ENCODE measurements at regions not wholly inside any gene's neighbourhood (a gene's known extent, or its start where the extent isn't known, plus 50 kb on each side); places are given as distances from the start of the nearest gene placed in this dataset.

GRCh38 chr10:89921403-89921802 lies 220.0 kb downstream of the KIF20B start:
- TF ChIP-seq, protein P1, sequence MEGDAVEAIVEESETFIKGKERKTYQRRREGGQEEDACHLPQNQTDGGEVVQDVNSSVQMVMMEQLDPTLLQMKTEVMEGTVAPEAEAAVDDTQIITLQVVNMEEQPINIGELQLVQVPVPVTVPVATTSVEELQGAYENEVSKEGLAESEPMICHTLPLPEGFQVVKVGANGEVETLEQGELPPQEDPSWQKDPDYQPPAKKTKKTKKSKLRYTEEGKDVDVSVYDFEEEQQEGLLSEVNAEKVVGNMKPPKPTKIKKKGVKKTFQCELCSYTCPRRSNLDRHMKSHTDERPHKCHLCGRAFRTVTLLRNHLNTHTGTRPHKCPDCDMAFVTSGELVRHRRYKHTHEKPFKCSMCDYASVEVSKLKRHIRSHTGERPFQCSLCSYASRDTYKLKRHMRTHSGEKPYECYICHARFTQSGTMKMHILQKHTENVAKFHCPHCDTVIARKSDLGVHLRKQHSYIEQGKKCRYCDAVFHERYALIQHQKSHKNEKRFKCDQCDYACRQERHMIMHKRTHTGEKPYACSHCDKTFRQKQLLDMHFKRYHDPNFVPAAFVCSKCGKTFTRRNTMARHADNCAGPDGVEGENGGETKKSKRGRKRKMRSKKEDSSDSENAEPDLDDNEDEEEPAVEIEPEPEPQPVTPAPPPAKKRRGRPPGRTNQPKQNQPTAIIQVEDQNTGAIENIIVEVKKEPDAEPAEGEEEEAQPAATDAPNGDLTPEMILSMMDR (conservative IDR thresholded peaks at IDR 0.05; ENCODE audit: low read length): no peak
- no peak for TF ChIP-seq EZH2phosphoT487 (IDR thresholded peaks at IDR 0.05; ENCODE audit: borderline replicate concordance, low read depth, low read length)

Measured in OCI-LY7 (cell line).